C1 segment of cervical spinal cord (tissue), 14 donors: ENCODE measurements at regions not wholly inside any gene's neighbourhood (a gene's known extent, or its start where the extent isn't known, plus 50 kb on each side); places are given as distances from the start of the nearest gene placed in this dataset.

ENCODE experiments used
- DNase-seq, 14 donors: peaks; one replicate each; lab custom pipeline; 2025; lab: John Stamatoyannopoulos, UW

GRCh38 chr10:44680764-44681163 lies 230.4 kb upstream of the TMEM72 start:
- DNase-seq: no peak

DNA sequence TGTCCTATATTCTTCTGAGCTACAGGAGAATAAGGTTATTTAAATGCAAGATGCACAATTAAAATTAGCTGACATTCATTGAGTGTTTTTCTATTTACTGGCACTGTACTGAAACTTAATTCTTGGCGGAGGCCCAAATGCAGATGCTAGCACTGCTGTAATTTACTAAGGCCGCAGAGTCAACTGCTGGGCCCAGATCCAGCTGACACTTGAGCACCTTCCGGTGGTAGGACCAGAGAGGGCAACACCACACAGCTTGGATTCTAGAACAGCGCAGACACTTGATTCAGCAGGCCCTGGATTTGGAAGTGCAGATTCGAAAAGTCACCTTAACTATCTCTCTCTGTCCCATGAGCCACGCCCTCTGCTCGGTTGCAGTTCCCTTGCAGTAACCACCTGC lies 228.6 kb upstream of the TMEM72 start:
- no peak for DNase-seq

DNA sequence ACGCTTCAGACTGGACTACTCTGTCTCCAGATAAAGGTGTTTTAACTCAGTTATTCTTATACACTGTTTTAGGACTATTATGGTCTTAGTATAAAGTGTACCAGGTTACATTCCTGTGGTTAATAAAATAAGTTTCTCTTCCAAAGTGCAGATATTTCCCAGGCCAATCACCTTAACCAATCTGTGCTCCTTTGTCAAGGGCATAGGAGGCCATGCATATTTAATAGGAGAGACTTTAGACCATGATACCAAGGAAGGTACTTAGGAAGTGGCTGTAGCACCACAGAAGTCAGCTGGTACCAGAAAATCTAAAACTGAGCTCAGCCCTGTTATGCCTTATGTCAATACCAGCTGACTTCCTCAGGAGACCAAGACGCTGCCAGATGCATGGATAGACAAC lies 226.5 kb upstream of the TMEM72 start:
- no peak for DNase-seq

DNA sequence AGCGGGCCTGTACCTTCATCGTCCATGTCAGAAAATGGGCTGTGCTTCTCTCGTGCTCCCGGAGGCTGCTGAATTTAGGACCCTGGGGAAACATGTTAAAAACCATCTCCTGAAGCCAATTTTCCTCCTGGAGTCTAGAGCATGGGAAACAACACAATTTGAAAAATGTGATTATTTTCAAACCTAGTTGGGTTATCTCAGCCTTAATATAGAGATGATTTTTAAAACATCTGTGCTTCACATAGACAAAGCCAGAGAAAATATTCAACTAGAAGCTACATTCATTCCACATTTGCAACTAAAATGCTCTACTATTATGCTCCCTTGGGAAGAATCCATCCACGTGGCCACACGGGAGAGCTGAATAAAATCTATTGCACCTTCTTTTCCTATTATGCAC lies 225.9 kb upstream of the TMEM72 start:
- no peak for DNase-seq

DNA sequence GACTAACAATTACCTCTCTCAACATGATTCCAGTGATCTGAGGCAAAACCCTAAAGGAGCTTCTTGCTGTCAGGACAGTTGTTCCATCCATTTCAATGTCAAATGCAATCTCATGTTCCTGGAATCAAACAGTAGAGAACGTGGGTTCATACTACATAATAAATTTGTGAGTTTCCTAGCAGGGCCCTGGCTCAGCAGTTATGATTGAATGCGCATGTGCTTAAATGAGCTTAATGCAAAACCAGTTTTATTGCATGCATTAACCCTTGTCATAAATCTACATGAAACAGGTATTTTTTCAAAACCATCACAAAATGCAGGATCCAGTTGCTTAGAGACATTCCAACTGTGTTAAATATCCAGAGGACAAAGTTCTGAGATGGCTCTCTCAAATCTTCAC lies 225.4 kb upstream of the TMEM72 start:
- DNase-seq: no peak

DNA sequence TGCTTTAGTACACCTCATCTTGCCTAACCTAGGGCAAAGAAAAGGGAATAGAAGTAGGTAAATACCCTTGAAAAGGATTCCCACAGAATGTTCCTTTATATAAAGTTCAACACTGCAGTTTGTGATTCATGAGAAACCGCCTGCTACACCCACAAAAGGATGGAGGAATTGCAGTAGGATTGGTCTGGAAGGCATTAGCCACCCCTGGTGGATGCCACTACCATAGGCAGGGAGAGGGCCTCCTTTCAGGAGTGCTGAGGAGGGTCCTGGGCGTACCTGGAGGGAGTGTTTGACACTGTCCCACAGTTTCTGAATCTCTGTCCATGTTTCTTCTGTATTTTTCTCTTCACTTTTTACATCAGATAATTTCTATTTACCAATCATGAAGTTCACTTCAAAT lies 221.8 kb upstream of the TMEM72 start:
- no peak for DNase-seq

GRCh38 chr10:44696496-44696895 lies 214.6 kb upstream of the TMEM72 start:
- no peak for DNase-seq

- no peak for DNase-seq
These were observed 214.0 kb upstream of the TMEM72 start for GRCh38 chr10:44697116-44697515.

DNA sequence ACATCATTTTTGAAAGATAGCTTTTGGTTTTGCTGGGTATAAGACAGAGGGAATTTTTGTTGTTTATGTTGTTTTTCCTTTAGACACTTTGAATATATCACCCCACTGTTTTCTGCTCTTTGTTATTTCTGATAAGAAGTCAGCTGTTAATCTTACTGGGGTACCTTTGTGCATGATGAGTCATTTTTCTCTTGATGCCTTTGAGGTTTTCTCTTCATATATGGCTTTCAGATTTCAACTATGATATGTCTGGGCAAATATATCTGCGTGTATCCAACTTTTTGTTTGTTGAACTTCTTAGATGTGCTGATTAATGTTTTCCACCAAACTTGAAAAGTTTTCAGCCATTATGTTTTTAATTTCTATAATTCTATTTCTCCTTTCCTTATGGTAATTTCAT lies 208.6 kb upstream of the TMEM72 start:
- no peak for DNase-seq

DNA sequence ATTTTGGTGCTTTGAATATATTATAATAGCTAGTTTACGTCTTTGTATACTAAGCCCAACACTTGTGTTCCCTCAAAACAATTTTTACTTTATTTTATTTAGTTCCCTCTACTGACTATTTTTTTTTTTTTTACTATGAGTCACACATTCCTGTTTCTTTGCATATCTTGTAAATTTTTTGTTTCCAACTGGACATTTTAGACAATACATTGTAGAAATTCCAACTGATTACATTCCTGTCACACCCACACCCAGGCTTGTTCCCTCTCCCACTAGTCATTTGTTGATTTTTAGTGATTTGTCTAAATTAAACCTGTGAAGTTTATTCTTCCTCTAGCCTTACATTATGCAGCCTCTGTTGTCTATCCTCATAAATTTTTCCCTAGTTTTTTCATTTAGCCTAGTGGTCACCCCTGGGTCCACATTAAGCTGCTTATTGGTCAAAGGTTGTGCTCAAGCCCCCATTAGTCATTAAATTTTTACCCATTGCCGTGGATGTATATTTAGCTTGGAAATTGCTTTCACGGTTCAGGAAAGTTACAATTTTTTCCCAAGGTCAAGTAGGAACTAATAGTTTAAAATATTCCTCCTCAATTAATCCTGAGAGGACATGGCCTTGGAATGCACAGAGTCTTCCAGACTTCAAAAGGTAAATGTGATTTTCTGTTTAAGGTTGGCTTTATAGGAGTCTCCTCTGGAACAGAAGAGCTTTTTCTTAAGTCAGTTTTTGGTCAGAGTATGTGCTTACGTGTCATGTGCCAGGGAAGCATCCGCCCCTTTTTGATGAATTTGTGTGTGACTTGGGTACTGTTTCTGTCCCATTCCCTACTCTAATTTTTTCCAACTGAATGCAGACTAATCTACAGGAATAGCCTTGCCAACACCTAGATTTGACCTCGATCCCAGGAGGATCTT lies 207.6 kb upstream of the TMEM72 start:
- no peak for DNase-seq

DNA sequence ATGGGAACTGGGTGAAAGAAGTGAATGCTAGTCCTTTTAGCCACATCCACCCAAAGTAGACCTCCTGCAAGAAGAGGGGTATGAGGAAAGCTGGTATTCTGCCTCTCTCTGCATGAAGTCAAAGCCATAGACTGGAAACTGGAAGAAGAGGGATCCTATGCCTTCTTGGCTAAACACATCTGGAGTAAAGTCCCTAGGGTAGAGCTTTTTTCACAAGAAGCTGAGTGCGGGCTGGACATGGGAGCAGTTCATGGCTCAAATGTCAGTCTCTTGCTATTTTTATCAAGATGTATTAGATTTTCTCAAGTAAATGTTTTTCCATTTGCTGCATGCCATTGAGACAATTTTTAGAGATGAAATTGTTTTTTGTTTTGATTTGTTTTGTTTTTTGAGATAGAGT lies 206.5 kb upstream of the TMEM72 start:
- no peak for DNase-seq

DNA sequence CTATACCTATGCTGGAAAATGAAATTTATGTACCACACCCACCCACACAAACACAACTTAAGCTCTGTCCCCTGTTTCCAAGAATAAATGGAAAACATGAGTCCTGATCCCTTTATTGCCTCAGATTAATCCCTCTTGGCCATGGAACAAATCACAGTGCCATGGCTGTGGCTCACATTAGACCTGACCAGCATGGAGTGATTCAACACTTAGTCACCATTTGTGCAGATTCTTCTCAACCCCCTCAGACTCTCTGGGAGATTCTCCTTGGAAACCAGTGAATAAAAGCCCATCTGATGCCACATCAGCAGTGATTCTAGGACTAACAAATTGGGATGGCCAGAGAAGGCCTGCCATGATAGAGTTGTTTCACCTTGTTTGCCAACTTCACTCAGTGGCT lies 204.4 kb upstream of the TMEM72 start:
- DNase-seq: no peak

DNA sequence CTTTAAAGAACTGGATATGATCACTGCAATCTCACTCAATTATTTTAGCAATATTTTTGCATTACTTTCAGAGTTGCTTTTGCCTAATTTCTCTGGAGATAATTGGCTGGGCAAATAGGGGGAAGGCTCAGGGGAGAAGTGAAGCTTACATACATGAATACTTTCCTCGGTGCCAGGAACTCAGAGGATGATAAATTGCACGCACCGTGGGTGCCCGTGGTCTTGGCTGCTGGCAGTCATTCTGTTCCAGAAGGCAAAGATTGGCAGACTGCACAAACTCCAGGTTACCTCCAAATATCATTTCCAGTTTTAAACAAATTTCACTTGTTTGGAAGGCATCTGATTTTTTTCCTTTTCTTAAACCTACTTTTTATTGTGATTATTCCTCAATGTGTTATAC lies 197.8 kb upstream of the TMEM72 start:
- DNase-seq: peak in 1 of 14 donors; percentile 25

DNA sequence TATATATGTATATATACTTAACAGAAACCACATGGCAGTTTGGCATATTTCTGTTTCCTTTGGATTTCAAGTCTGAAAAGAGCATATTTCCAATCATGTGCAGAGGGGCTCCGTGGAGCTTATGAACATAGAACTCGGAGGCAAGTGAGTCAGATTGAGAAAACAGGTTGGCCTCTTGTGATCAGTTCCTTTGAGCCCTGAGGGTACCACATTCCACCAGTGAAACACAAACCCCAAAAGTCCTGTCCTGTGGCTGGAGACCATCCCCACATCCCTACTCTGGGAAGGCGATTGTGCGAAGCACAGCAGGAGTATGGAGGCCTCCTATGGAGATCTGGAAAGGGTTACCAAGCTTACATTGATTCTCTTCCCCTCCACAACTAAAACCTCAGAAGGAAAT lies 196.7 kb upstream of the TMEM72 start:
- DNase-seq: no peak

GRCh38 chr10:44715136-44715535 lies 196.0 kb upstream of the TMEM72 start:
- no peak for DNase-seq

DNA sequence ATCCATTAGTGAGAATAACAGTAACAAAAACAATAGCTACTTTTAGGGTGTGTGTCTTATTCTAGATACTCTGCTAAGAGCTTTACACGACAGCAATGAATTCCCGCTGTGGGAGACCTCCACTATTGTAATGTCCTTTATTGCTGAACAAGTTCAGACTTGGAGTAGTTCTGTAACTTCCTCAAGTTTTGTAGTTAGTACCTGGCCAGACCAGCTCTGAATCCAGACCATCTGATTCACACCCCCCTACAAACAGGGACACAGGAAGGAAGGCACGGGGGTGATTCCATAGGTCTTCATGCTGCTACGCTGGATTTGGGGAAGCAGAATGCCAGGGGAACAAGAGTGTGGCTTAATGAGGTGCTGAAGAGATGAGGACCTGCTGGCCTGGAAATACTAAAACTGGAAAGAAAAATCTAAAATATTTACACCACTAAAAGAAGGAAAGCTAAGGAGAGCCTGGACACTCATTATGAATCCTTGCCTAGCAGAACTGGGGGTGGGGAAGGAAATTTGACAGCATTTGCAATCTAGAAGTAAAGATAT lies 194.6 kb upstream of the TMEM72 start:
- no peak for DNase-seq

- no peak for DNase-seq
These were observed 188.1 kb upstream of the TMEM72 start for GRCh38 chr10:44723082-44723481.

- DNase-seq: no peak
These were observed 187.4 kb upstream of the TMEM72 start for GRCh38 chr10:44723619-44724325.

GRCh38 chr10:44724415-44725174 lies 186.5 kb upstream of the TMEM72 start:
- DNase-seq: no peak

- DNase-seq: no peak
These were observed 185.7 kb upstream of the TMEM72 start for GRCh38 chr10:44725404-44725803.

DNA sequence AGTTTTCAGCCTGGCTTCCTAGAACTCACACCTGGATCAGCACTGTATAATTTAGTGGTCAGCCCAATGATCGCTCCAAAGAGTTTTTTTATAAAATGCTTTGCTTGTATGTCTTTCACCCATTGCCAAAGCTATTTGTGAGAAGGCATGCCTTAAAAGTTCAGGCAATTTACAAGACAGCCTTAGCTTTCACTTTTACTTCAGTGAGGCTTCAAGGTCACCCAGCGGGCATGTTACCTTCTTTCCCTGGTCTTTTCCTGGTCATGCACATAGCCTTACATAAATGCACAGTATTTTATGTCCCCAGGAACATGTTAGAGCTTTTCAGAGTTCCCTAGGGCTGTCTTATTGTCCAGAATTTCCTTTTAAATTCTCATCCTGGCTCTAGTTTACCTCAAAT lies 179.9 kb upstream of the TMEM72 start:
- no peak for DNase-seq
